ENCODE measurements at regions not wholly inside any gene's neighbourhood (a gene's known extent, or its start where the extent isn't known, plus 50 kb on each side); places are given as distances from the start of the nearest gene placed in this dataset.

GRCh38 chr20:24138196-24138857, 149.7 kb upstream of the GGTLC1 start:
- Mint-ChIP-seq H3K36me3 (ENCODE audit: unreplicated experiment) (peaks cover 4% of the 10 kb centered on the region), H3K4me1 (ENCODE audit: low read depth, unreplicated experiment) (peaks cover 2% of the 10 kb centered on the region), H3K27ac (ENCODE audit: unreplicated experiment) (no peak overlapping the region), H3K9me3 (ENCODE audit: unreplicated experiment) (peaks cover 8% of the 10 kb centered on the region), H3K27me3 (ENCODE audit: unreplicated experiment) (peaks cover 2% of the 10 kb centered on the region), H3K4me3 (ENCODE audit: unreplicated experiment) (no peak overlapping the region)
- TF ChIP-seq CTCF (IDR thresholded peaks at IDR 0.05; ENCODE audit: partially characterized antibody, unreplicated experiment), result no peak
- DNase-seq, result no peak

GRCh38 chr20:24136659-24137246, 148.2 kb upstream of the GGTLC1 start:
- peaks cover 2% of the 10 kb centered on the region for H3K27me3 Mint-ChIP-seq (ENCODE audit: unreplicated experiment)
- peak overlapping the region; percentile 7 for H3K27ac Mint-ChIP-seq (ENCODE audit: unreplicated experiment)
- TF ChIP-seq CTCF (IDR thresholded peaks at IDR 0.05; ENCODE audit: partially characterized antibody, unreplicated experiment), result no peak
- H3K4me3 Mint-ChIP-seq (ENCODE audit: unreplicated experiment), result no peak overlapping the region
- peaks cover 2% of the 10 kb centered on the region for H3K4me1 Mint-ChIP-seq (ENCODE audit: low read depth, unreplicated experiment)
- H3K36me3 Mint-ChIP-seq (ENCODE audit: unreplicated experiment), result peaks cover 4% of the 10 kb centered on the region
- peaks cover 6% of the 10 kb centered on the region for H3K9me3 Mint-ChIP-seq (ENCODE audit: unreplicated experiment)
- DNase-seq, result no peak

- peaks cover 2% of the 10 kb centered on the region for H3K4me1 Mint-ChIP-seq (ENCODE audit: low read depth, unreplicated experiment)
- H3K4me3 Mint-ChIP-seq (ENCODE audit: unreplicated experiment), result no peak overlapping the region
- no peaks in the 10 kb centered on the region for H3K36me3 Mint-ChIP-seq (ENCODE audit: unreplicated experiment)
- H3K27me3 Mint-ChIP-seq (ENCODE audit: unreplicated experiment), result no peaks in the 10 kb centered on the region
- no peak overlapping the region for H3K27ac Mint-ChIP-seq (ENCODE audit: unreplicated experiment)
- no peak for DNase-seq
- peaks cover 5% of the 10 kb centered on the region for H3K9me3 Mint-ChIP-seq (ENCODE audit: unreplicated experiment)
- TF ChIP-seq CTCF (IDR thresholded peaks at IDR 0.05; ENCODE audit: partially characterized antibody, unreplicated experiment), result no peak
Observed at GRCh38 chr20:24135781-24136180, 147.2 kb upstream of the GGTLC1 start.

- Mint-ChIP-seq H3K4me1 (ENCODE audit: low read depth, unreplicated experiment) (peaks cover 2% of the 10 kb centered on the region), H3K4me3 (ENCODE audit: unreplicated experiment) (no peak overlapping the region), H3K36me3 (ENCODE audit: unreplicated experiment) (no peaks in the 10 kb centered on the region), H3K27me3 (ENCODE audit: unreplicated experiment) (no peaks in the 10 kb centered on the region), H3K27ac (ENCODE audit: unreplicated experiment) (no peak overlapping the region), H3K9me3 (ENCODE audit: unreplicated experiment) (peaks cover 5% of the 10 kb centered on the region)
- no peak for TF ChIP-seq CTCF (IDR thresholded peaks at IDR 0.05; ENCODE audit: partially characterized antibody, unreplicated experiment)
- DNase-seq, result no peak
Observed at GRCh38 chr20:24134930-24135329, 146.4 kb upstream of the GGTLC1 start.

- Mint-ChIP-seq H3K36me3 (ENCODE audit: unreplicated experiment) (no peaks in the 10 kb centered on the region), H3K9me3 (ENCODE audit: unreplicated experiment) (peaks cover 2% of the 10 kb centered on the region), H3K4me3 (ENCODE audit: unreplicated experiment) (no peak overlapping the region), H3K4me1 (ENCODE audit: low read depth, unreplicated experiment) (peaks cover 2% of the 10 kb centered on the region), H3K27me3 (ENCODE audit: unreplicated experiment) (no peaks in the 10 kb centered on the region), H3K27ac (ENCODE audit: unreplicated experiment) (no peak overlapping the region)
- no peak for DNase-seq
- TF ChIP-seq CTCF (IDR thresholded peaks at IDR 0.05; ENCODE audit: partially characterized antibody, unreplicated experiment), result no peak
Observed at GRCh38 chr20:24134284-24134683, 145.7 kb upstream of the GGTLC1 start.
